ENCODE measurements at regions not wholly inside any gene's neighbourhood (a gene's known extent, or its start where the extent isn't known, plus 50 kb on each side); places are given as distances from the start of the nearest gene placed in this dataset.

DNA sequence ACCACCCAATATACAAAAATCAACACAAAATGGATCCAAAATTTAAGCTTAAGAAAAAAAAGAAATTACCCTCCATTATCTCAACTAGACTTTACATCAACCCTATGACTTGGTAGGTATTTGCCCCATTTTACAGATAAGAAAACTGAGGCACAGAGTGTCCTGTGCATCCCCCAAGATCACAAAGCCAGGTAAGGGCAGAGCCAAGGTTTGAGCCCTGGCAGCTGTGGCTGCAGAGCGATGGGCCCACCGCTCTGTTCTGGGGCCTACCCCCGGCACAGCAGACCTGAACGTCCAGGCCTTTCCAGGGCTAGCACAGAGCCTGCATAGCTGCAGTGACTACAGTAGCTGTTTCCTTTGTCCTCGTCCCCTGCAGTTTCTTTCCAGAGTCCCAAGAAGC is 417.6 kb downstream of the SOX9 start:
- Histone ChIP-seq H3K4me3 (ENCODE audit: low read depth in 1 of 3, low read length in 3 of 3) (no peak overlapping the region), H3K36me3 (ENCODE audit: control insufficient read depth in 4 of 4, insufficient read depth in 3 of 4, low read depth in 1 of 4, low read length in 3 of 4) (no peaks in the 10 kb centered on the region), H3K9me3 (ENCODE audit: control insufficient read depth in 4 of 4, low read length in 3 of 4) (no peaks in the 10 kb centered on the region), H3K4me1 (ENCODE audit: control insufficient read depth in 4 of 4, insufficient read depth in 4 of 4, low read length in 3 of 4) (peaks cover 0 to 3% (median 0%) of the 10 kb centered on the region in 4 donors), H3K27me3 (ENCODE audit: control insufficient read depth in 4 of 4, insufficient read depth in 4 of 4, low read length in 3 of 4) (peaks cover 0 to 3% (median under 1%) of the 10 kb centered on the region in 4 donors), H3K27ac (ENCODE audit: low read depth in 1 of 2, low read length in 2 of 2) (no peak overlapping the region), H3K9ac (ENCODE audit: low read depth in 1 of 2, low read length in 2 of 2) (no peak overlapping the region)
- no peak for TF ChIP-seq NR2F2 (IDR thresholded peaks at IDR 0.05)
- no peak for DNase-seq (ENCODE audit: low spot score)
- 89% methylated on average over 5 of the region's 5 CpGs for WGBS

DNA sequence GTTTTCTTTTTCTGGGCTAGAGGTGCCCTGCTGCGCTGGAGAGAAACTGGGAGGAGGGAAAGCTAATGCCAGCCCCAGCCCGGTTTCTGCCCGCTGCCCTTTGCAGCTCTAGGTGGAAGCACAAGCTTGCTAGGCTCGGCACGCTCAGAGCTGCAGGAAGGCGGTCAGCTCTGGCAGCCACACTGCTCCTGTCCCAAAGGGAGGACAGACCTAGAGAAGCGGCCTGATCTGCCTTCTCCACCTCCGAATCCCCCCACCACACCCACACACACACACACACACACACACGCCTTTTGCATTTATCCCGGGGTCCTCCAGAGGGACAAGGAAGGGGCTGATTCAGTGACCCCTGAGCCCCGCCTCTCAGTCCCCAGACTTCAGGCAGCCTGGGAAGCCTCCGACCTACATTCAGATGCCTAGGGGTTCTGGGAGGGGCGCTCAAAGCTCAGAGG is 418.1 kb downstream of the SOX9 start:
- Histone ChIP-seq H3K36me3 (ENCODE audit: control insufficient read depth in 4 of 4, insufficient read depth in 3 of 4, low read depth in 1 of 4, low read length in 3 of 4) (no peaks in the 10 kb centered on the region), H3K9me3 (ENCODE audit: control insufficient read depth in 4 of 4, low read length in 3 of 4) (no peaks in the 10 kb centered on the region), H3K4me3 (ENCODE audit: low read depth in 1 of 3, low read length in 3 of 3) (no peak overlapping the region), H3K27ac (ENCODE audit: low read depth in 1 of 2, low read length in 2 of 2) (no peak overlapping the region), H3K27me3 (ENCODE audit: control insufficient read depth in 4 of 4, insufficient read depth in 4 of 4, low read length in 3 of 4) (peaks cover 0 to 3% (median 1%) of the 10 kb centered on the region in 4 donors), H3K9ac (ENCODE audit: low read depth in 1 of 2, low read length in 2 of 2) (no peak overlapping the region), H3K4me1 (ENCODE audit: control insufficient read depth in 4 of 4, insufficient read depth in 4 of 4, low read length in 3 of 4) (peaks cover 0 to 3% (median 0%) of the 10 kb centered on the region in 4 donors)
- DNase-seq (ENCODE audit: low spot score), result no peak
- WGBS, result 85% methylated on average over 13 of the region's 13 CpGs
- TF ChIP-seq TAF1 (conservative IDR thresholded peaks at IDR 0.05), result no peak
- no peak for TF ChIP-seq NR2F2 (IDR thresholded peaks at IDR 0.05)
- TF ChIP-seq, protein P1, sequence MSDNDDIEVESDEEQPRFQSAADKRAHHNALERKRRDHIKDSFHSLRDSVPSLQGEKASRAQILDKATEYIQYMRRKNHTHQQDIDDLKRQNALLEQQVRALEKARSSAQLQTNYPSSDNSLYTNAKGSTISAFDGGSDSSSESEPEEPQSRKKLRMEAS (IDR thresholded peaks at IDR 0.05), result no peak
- TF ChIP-seq HNF4A (conservative IDR thresholded peaks at IDR 0.05), result no peak
- TF ChIP-seq, protein P2, sequence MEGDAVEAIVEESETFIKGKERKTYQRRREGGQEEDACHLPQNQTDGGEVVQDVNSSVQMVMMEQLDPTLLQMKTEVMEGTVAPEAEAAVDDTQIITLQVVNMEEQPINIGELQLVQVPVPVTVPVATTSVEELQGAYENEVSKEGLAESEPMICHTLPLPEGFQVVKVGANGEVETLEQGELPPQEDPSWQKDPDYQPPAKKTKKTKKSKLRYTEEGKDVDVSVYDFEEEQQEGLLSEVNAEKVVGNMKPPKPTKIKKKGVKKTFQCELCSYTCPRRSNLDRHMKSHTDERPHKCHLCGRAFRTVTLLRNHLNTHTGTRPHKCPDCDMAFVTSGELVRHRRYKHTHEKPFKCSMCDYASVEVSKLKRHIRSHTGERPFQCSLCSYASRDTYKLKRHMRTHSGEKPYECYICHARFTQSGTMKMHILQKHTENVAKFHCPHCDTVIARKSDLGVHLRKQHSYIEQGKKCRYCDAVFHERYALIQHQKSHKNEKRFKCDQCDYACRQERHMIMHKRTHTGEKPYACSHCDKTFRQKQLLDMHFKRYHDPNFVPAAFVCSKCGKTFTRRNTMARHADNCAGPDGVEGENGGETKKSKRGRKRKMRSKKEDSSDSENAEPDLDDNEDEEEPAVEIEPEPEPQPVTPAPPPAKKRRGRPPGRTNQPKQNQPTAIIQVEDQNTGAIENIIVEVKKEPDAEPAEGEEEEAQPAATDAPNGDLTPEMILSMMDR (IDR thresholded peaks at IDR 0.05; ENCODE audit: low read depth, low read length, missing input control), result no peak
- no peak for TF ChIP-seq FOXA2 (IDR thresholded peaks at IDR 0.05)
- TF ChIP-seq YY1 (IDR thresholded peaks at IDR 0.05), result no peak

DNA sequence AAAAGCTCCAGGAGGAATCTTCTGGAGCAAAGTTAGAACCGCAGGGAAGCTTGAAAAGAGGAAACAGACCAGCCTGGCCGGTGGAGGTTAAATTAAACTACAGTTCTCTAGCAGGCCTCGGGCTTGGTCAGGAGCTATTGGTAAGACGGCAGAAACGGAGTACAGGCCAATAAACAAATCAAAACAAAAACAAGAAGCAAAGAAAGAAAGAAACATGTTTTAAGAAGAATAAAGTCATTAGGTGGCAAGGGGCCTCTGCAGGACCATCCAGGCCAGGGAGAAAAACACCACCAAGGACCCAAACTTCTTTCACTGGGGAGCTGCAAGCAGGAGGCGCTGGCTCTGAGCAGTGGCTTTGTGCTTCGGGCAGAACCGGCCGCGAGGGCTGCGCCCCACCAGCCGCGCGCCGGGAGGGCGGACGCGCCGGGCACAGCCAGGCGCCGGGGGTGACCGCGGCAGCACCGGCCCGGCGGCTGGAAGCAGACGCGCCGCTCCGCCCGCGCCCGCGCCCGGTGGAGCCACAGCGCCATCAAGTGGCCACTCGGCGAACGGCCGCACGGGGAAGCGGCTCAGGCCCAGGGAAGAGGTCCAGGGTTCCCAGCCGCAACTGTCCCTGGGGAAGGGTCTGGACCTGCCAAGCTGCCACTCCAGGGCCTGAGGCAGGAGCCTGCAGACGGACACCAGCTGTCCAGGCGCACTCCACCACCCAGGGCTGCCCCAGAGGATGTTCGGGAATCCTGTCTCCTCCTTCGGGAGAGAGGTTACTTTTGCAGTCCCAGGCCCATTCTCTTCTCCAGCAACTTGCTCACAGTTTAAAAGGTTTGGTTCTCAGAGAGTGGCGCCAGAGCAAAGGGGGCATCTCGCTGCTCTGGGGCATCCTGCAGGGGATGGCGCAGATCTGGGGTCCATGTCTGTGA is 419.4 kb downstream of the SOX9 start:
- no peaks in the 10 kb centered on the region for H3K9me3 ChIP-seq (ENCODE audit: control insufficient read depth in 4 of 4, low read length in 3 of 4)
- DNase-seq (ENCODE audit: low spot score), result peak; percentile 83
- WGBS, result 12% methylated on average over 50 of the region's 50 CpGs
- peaks cover 0 to 3% (median 1%) of the 10 kb centered on the region in 4 donors for H3K27me3 ChIP-seq (ENCODE audit: control insufficient read depth in 4 of 4, insufficient read depth in 4 of 4, low read length in 3 of 4)
- H3K9ac ChIP-seq (ENCODE audit: low read depth in 1 of 2, low read length in 2 of 2), result no peak overlapping the region
- no peak overlapping the region for H3K27ac ChIP-seq (ENCODE audit: low read depth in 1 of 2, low read length in 2 of 2)
- H3K4me1 ChIP-seq (ENCODE audit: control insufficient read depth in 4 of 4, insufficient read depth in 4 of 4, low read length in 3 of 4), result peaks cover 0 to 3% (median 0%) of the 10 kb centered on the region in 4 donors
- no peaks in the 10 kb centered on the region for H3K36me3 ChIP-seq (ENCODE audit: control insufficient read depth in 4 of 4, insufficient read depth in 3 of 4, low read depth in 1 of 4, low read length in 3 of 4)
- TF ChIP-seq FOXA1 (IDR thresholded peaks at IDR 0.05) (no peak), GABPA (IDR thresholded peaks at IDR 0.05 in 1 of 2, conservative IDR thresholded peaks at IDR 0.05 in 1 of 2) (no peak), RAD21 (IDR thresholded peaks at IDR 0.05) (peak; percentile 72 to 82)
- TF ChIP-seq, protein P2 (IDR thresholded peaks at IDR 0.05; ENCODE audit: low read depth, low read length, missing input control), result peak; percentile 95
- H3K4me3 ChIP-seq (ENCODE audit: low read depth in 1 of 3, low read length in 3 of 3), result peak overlapping the region in 1 of 3 donors; percentile 26

All from liver (tissue), 8 donors.